ENCODE measurements at regions not wholly inside any gene's neighbourhood (a gene's known extent, or its start where the extent isn't known, plus 50 kb on each side); places are given as distances from the start of the nearest gene placed in this dataset.

DNA sequence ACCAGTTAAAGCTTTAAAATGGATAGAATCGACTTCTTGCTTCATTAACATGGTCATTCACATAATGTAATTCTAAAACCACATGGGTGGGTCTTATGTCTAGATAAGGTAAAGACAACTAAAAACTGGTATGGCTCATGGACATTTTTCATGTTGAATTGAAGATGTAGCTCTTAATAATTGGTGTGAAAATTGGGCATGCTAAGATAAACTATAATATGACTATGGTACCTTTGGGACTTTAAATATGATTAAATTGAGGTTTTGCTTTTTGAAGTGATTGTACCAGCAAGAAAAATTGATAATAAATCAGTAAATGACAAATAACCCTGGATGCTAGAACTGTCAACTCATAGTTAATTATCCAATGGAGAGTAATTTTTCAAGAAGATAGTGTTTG, 710.7 kb upstream of the PTPRD start:
- no peak for DNase-seq (ENCODE audit: low spot score)

DNA sequence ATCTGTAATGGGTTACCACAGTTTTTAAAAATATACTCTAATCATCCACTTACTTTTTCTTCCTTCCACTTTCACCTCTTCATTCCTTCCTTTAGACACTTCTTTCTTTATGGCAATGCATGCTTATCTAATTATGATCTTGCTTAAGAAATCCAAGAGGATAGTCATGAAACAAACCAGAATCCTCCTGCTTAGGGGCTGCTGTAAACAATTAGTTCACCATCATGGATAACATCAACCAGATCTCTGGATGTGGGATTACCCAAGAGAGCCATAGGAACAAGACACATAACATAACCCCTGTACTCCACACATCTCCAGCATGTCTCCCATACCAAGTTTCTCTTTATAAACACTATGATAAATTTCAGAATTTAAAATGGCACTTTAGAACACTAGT, 713.4 kb upstream of the PTPRD start:
- no peak for DNase-seq (ENCODE audit: low spot score)

DNA sequence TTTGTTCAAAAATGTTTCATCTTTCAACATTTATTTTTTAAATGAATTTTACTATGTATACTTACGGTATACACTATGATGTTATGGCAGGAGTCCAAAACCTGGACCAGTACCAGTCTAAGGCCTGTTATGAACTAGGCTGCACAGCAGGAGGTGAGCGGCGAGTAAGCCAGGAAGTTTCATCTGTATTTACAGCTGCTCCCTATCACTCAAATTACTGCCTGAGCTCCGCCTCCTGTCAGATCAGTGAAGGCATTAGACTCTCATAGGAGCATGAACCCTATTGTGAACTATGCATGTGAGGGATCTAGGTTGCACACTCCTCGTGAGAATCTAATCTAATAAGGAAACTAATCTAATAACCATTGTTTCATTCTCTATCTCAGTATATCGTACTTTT, 715.5 kb upstream of the PTPRD start:
- DNase-seq (ENCODE audit: low spot score) = no peak

DNA sequence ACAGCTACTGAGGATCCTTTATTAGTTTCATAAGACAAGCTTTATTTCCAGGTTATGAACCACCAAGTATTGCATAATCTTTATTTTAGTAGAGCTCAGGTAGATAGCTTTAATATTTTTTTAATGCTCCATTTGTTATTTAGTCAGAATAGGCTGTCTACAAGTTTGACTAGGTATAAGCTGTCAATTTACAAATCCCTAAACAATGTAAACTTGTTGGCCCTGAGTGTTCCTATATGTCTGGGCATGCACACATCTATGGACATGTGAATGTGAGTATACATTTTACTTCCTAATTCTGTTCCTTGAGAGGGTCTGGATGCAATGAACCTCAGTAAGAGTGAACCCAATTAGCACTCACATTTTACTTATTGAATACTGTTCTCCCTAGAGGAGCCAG, 722.2 kb upstream of the PTPRD start:
- no peak for DNase-seq (ENCODE audit: low spot score)

DNA sequence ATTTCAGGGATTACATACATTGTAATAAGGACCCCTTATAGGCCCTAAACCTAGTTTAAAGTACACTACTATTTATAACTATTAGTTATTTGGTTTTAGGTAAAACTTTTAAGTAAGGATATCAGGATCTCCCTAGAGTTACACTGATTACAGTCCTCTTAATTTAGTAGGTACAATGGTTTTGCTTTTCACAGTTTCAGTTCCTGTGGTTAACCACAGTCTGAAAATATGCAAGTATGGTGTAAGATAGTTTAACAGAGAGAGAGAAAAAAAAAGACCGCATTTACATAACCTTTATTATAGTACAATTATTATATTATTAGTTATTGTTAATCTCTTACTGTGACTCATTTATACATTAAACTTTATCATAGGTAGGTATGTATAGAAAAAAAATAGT, 725.3 kb upstream of the PTPRD start:
- DNase-seq (ENCODE audit: low spot score) = no peak

DNA sequence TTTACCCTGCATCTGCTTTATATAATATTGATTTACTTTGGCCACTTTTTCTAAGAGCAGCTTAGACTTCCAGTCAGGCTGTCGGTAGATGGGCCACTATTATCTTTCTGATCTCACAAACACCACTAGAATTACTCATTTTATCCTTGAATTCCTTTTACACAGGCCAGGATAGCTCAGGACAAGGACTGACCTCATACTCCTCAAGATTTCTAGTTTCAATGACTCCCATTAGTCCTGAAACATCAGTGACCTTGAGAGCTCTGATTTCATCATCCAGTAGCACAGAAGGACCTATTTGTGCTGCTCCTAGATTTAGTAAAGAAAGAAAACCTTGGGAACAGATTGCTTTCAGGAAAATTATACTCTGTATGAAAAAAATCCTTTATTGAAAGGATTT, 727.9 kb upstream of the PTPRD start:
- DNase-seq (ENCODE audit: low spot score) = no peak

DNA sequence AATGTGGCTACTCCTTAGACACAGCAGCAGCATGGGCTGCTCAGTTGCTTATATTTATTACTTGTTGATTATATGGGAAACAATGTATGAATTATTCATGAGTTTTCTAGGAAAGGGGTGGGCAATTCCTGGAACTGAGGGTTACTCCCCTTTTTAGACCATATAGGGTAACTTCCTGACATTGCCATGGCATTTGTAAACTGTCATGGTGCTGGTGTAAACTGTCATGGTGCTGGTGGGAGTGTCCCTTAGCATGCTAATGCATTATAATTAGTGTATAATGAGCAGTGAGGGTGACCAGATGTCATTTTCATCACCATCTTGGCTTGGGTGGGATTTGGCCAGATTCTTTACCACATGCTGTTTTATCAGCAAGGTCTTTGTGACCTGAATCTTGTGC, 734.6 kb upstream of the PTPRD start:
- DNase-seq (ENCODE audit: low spot score) = no peak

DNA sequence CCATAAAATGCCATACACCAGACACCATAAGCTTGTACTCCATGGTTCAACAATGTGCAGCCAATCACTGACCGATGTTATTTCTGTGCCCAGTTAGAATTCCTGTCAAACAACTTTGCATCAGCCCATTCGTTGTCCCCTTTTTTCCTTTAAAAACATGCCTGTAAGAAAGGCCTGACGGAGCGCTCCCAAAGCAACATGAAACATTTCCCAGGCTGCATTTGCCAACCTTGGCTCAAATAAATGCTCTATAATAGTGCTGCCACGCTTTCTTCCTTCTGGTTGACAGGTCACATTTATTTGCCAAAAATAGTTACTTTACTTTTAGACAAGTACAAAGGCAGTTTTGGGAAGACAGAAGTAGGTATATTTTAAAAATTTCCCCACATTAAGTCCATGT, 735.6 kb upstream of the PTPRD start:
- no peak for DNase-seq (ENCODE audit: low spot score)

DNA sequence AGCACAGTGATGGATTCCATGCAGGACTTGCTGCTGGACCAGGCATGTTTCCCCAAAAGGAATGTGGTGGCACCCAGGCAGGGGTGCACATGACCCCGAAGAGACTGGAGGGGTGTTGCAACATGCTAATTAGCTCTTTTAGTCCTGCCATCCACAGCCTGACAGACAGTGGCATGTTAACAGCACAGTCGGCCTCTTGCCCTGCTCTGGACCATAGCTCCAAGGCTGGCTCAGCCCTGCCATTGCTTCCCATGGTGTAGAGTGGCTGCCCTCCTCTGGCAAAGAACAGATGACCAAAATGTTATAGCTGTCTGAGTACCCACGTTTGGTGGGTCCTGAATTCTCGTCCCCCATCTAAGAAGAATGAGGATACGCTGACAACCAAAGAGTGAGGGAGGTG, 736.4 kb upstream of the PTPRD start:
- no peak for DNase-seq (ENCODE audit: low spot score)

DNA sequence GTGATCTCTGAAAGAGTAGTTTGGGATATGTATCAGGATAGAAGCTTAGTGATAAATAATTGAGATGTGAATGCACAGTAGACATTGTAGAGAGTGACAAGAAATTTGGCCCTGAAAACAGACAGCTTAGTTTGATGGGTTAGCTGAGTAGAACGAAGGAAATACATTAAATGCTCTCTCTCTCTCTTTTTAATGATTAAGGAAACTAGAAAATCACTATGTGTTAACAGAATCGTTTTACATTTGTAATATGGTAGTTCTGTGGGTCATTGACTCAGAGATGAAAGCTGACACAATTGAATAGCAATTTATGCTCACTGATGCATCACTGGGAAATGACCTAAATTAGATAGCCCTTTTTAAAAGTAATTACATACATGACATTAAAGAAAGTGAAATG, 739.8 kb upstream of the PTPRD start:
- no peak for DNase-seq (ENCODE audit: low spot score)

DNA sequence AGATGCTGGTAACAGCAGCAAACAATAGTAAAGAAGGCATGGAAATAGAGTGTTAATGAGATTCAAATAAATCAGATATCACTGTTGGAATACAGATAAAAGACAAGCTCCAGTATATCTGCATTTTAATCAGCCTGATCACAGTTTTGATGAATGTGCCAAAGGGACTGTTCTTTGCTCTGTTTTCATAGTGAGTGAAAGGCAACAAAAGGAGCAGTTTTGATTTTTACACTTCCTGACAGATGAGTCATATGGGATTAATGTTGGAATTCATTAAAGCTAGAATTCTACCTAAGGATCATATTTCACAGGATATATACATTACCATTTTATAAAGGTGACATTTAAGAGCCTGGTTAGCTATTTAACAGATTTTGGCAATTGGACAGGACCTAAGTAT, 743.3 kb upstream of the PTPRD start:
- DNase-seq (ENCODE audit: low spot score) = no peak

DNA sequence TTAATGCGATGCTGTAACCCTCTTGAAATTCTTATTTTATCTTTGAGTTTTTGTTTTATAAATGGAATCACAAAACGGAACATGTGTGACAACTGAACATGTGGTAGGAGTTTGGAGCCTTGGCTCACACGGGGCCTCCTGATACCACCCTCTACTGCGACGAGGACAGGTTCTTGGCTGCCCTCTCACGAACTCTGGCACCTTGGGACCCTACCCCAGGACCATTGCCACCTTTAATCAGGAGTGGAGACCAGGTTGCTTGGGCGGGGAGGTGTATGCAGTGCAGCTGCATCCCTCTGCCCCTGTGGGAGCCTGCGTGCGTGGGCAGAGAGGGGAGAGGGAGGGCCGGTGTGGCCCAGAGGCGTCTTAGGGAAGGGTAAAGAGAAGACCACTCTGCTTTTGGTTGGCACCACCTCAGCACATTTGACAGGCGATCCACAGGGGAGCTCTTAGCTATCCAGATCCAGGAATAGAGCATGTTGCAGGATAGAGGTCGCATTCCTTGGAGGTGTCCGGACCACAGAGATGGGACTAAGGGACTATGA, 753.9 kb upstream of the PTPRD start:
- DNase-seq (ENCODE audit: low spot score) = no peak

DNA sequence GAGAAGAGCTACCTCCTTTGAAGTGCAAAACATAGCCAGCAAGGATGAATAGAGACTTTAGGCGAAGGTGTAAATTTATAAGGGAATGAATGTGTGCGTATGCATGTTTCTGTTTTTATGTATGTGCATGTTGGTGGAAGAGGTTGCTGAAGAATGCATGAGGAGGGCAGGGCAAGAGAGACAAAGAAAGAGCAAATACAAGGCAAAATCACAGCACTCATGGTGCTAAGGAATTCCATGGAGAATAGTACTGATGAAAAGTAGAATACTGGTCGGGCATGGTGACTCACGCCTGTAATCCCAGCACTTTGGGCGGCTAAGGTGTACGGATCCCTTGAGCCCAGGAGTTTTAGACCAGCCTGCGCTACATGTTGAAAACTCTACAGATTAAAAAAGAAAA, 762.1 kb upstream of the PTPRD start:
- no peak for DNase-seq (ENCODE audit: low spot score)

DNA sequence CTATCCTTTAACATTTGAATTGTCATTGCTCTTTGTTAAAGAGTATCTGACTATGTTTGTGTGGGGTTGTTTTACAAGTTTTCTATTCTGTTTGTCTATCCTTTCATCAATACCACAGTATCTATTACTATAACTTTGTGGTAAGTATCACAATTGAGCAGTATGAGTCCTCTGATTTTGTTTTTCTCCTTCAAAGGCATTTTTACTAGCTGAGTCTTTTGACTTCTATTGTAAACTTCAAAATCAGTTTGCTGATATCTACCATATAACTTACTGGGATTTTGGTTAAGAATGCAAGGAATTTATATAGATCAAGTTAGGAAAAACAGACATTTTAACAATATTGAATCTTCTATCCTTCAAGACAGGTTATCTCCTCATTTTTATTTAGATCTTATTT, 789.8 kb upstream of the PTPRD start:
- no peak for DNase-seq (ENCODE audit: low spot score)

DNA sequence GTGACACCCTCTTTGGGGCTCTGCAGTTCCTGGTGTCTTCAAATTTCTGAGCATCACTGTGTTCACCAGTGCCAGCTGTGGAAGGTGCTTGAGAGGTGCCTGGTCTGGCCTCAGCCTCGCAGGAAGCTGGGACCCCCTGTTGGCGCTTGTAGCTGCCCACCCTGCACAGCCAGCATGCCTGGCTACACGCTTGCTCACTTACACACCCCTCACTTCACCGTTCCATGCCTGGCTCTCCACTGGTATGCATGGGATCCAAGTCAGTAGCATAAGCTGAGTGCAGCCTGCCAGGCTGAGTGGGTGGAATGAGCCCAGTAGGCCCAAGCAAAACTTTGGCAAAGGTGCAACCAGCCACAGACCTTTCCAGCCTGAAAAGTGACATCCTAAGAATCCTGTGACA, 801.4 kb upstream of the PTPRD start:
- no peak for DNase-seq (ENCODE audit: low spot score)

DNA sequence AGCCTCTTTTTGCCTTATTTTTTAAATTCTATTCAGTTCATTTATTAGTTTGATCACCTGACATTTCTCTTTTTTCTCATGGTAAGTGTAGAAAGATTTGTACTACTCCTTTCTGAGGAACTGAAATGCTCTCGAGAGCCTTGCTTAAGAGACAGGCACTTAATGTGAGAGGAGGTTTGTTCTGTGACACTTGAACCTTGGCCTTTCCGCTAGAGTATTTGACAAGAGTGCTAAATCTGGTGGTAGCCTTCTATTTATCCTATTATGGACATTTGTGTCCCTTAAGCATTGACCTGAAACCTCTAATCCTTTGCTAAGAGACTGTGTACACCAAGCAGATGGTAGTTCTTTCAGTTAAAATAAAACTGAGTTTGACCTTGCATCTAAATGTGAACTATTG, 805.0 kb upstream of the PTPRD start:
- no peak for DNase-seq (ENCODE audit: low spot score)

DNA sequence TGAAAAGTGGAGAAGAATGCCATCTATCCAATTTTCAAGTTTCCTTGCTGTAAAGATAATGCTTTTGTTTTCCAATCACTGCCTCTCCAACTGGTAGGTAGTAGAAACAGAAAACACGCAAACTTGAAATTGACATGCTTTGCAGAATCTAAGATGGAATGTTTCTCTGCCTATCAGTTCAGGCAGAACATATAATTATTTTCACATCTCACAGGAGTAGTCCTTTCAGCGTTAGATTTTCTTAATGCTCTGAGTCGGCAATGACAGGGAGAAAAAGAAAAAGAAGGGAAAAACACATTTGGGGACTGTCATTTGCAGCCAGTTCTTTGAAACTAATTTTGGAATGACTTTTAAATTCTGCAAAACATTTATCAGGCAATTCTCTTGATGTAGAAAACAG, 818.7 kb upstream of the PTPRD start:
- DNase-seq (ENCODE audit: low spot score) = no peak

DNA sequence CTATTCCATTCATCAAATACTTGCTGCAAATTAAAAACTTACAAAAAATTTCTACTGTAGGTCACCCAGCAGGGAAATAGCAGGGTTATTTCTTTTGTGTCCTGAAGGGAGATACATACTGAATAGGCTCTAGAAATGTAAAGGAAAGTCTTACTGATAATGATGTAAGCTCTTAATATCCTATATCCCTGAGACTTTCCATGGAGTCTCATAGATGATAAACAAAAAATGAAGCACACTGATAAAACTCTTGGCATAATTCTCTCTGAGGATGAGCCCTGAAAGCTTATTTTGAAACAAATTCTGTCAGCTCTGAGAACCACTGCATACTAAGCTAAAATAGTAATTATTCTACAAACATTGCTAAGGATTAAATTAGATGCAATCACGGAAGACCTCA, 819.6 kb upstream of the PTPRD start:
- no peak for DNase-seq (ENCODE audit: low spot score)

DNA sequence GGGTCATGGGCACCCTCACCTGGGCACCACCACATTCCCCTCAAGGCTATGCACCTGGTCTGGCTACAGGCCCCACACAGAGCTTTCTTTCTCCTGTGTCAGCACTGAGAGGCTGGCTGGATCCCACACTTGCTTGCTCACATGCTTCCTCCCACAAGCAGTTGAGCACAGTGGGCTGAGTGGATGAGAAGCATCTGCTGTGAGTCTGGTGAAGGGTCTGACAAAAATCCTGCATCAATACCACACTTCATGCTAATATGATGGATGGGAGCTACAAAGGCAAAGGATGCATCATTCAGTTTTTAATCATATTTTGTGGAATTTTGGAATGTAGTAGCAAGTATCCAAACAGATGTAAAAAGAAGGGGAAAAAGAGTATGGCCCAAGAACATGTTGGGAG, 830.8 kb upstream of the PTPRD start:
- no peak for DNase-seq (ENCODE audit: low spot score)

DNA sequence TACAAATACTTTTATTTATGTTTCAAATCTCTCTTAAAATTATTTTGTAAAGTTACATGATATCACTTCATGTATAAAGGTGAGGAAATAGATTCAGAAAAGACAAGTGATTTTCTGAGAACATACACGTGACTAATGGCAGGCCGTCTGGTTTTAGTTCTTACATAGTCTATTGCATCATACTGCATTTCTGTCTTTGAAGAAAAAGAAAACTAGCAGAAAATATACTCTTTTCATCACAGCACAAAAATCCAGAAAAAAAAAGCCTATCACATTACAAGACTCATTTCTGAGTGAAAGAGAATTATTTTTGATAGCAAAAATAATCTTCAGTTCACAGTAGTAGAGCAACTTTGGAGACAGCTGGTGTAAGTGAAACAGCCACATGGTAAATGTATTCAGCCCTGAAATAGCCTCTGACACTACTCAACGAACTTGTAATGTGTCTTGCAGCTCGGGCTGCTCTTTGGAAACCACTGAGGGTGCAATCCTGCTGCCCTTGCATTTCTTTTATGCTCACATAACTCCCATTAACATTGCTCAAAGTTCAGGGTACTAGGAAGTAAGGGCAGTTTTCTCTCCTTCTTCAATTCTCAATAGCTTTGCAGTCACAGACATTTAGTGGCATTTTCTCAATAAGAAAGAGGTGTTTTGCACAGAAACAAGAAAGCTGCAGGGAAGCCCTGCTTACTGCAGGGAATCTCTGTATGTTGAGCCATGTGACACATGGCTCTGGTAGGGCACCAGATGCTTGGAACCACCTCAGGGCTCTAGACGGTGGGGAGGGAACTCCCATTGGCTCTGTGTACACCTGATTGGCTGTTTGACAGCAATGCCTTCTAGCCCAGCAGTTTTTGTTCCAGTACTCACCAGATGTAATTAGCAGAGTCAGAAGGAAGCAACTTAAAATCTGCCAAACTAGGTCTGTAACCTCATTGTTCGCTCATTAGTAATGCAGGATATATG, 845.3 kb upstream of the PTPRD start:
- no peak for DNase-seq (ENCODE audit: low spot score)

DNA sequence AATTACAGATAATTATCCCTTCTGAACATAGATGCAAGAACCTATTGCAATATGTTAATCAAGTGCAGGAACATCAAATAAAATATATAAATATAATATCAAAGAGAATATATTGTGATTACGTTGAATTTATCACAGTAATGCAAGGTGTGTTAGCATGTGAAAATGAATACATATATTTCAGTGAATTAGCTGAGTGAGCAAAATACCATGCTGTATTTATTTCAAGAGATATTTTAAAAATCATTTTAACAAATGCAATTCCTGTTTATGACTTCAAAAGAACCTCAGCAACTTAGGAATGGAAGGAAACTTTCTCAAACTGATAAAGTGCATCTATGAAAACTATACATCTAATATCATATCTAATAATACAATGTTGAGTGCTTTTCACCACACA, 856.9 kb upstream of the PTPRD start:
- DNase-seq (ENCODE audit: low spot score) = no peak

DNA sequence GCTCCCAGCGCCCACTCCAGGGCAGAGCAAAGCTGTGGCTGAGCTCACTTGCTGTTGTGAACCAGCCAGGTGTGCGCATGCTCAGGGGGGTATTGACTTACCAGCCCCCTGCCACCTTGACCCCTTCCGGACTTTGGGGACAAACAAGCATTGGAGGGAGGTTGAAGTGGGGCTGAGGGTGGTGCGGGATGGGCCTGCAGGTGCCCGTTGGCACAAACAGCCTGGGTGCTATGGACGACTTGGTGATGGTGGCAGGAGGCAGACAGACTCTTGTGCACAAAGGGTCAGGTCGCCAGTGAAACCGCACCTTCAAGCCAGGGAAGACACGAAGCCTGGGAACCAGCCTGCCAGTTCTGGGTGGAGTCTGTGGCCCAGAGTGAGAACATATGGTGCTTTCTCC, 858.5 kb upstream of the PTPRD start:
- no peak for DNase-seq (ENCODE audit: low spot score)

DNA sequence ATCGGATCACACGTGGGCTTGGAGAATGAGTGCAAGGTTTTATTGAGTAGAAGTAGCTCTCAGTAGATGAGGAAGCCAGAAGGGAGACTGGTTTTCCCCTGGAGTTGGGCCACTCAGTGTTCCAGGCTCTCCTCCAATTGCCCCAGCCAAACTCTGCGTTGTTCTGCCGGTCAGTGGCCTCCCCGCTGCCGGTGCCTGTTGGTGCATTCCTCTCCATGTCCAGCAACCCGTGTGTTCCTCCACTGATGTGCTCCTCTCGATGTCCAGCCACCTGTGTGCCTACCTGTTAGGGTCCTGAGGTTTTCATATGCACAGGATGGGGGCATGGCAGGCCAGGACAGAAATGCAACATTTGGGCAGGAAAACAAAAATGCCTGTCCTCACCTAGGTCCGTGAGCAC, 888.0 kb upstream of the PTPRD start:
- DNase-seq (ENCODE audit: low spot score) = no peak

DNA sequence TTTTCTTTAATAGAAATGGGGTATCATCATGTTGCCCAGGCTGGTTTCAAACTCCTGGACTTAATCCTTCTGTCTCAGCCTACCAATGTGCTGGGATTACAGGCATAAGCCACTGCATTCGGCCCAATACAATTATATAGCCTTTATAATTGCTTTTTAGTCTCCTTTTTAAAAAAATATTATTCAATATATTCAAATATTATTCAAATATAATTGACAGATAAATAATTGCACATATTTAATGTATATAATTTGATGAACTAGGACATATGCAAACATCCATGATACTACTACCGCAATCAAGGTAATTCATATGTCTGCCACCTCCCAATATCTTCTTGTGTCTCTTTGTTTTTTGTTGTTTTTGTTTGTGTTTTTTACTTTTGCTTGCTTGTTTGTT, 894.2 kb upstream of the PTPRD start:
- no peak for DNase-seq (ENCODE audit: low spot score)

Data from globus pallidus (tissue), 1 donor.